ENCODE measurements at regions not wholly inside any gene's neighbourhood (a gene's known extent, or its start where the extent isn't known, plus 50 kb on each side); places are given as distances from the start of the nearest gene placed in this dataset.

GRCh38 chr1:67991546-67991945, 58.9 kb downstream of the DIRAS3 start:
- Mint-ChIP-seq H3K4me3 (no peak overlapping the region), H3K36me3 (ENCODE audit: low read depth) (no peaks in the 10 kb centered on the region), H3K27me3 (ENCODE audit: low read depth) (no peaks in the 10 kb centered on the region), H3K27ac (no peak overlapping the region), H3K9me3 (ENCODE audit: insufficient read depth) (peaks cover 5% of the 10 kb centered on the region), H3K4me1 (ENCODE audit: low read depth) (no peaks in the 10 kb centered on the region)
- ATAC-seq (no peak), DNase-seq (no peak)
- CTCF ChIA-PET: no interaction called here
- POLR2A ChIA-PET: no interaction called here

GRCh38 chr1:67988066-67988465, 62.4 kb downstream of the DIRAS3 start:
- Mint-ChIP-seq H3K27ac (no peak overlapping the region), H3K4me1 (ENCODE audit: low read depth) (no peaks in the 10 kb centered on the region), H3K9me3 (ENCODE audit: insufficient read depth) (no peaks in the 10 kb centered on the region), H3K36me3 (ENCODE audit: low read depth) (no peaks in the 10 kb centered on the region), H3K27me3 (ENCODE audit: low read depth) (no peaks in the 10 kb centered on the region), H3K4me3 (no peak overlapping the region)
- ATAC-seq (no peak), DNase-seq (no peak)
- ChIA-PET CTCF (no interaction called here), POLR2A (no interaction called here)

- ChIA-PET CTCF (no interaction called here), POLR2A (no interaction called here)
- H3K27ac Mint-ChIP-seq: no peak overlapping the region
- no peaks in the 10 kb centered on the region for H3K36me3 Mint-ChIP-seq (ENCODE audit: low read depth)
- DNase-seq (no peak), ATAC-seq (no peak)
- H3K4me3 Mint-ChIP-seq: no peak overlapping the region
- H3K4me1 Mint-ChIP-seq (ENCODE audit: low read depth): no peaks in the 10 kb centered on the region
- no peaks in the 10 kb centered on the region for H3K9me3 Mint-ChIP-seq (ENCODE audit: insufficient read depth)
- no peaks in the 10 kb centered on the region for H3K27me3 Mint-ChIP-seq (ENCODE audit: low read depth)
Observed at GRCh38 chr1:67987046-67987799, 63.2 kb downstream of the DIRAS3 start.

- CTCF ChIA-PET: no interaction called here
- no peaks in the 10 kb centered on the region for H3K9me3 Mint-ChIP-seq (ENCODE audit: insufficient read depth)
- POLR2A ChIA-PET: interaction anchor here (1.1 kb wide), 1 partner anchor 14 kb away, joined by 3 read pairs; no protein-coding TSS in a partner anchor
- H3K4me1 Mint-ChIP-seq (ENCODE audit: low read depth): no peaks in the 10 kb centered on the region
- H3K36me3 Mint-ChIP-seq (ENCODE audit: low read depth): no peaks in the 10 kb centered on the region
- H3K27ac Mint-ChIP-seq: no peak overlapping the region
- ATAC-seq: no peak
- no peak overlapping the region for H3K4me3 Mint-ChIP-seq
- no peak for DNase-seq
- no peaks in the 10 kb centered on the region for H3K27me3 Mint-ChIP-seq (ENCODE audit: low read depth)
Observed at GRCh38 chr1:67983867-67984266, 66.6 kb downstream of the DIRAS3 start.

GRCh38 chr1:67980028-67980427, 70.4 kb downstream of the DIRAS3 start:
- Mint-ChIP-seq H3K4me1 (ENCODE audit: low read depth) (no peaks in the 10 kb centered on the region), H3K27me3 (ENCODE audit: low read depth) (no peaks in the 10 kb centered on the region), H3K4me3 (no peak overlapping the region), H3K36me3 (ENCODE audit: low read depth) (no peaks in the 10 kb centered on the region), H3K27ac (no peak overlapping the region), H3K9me3 (ENCODE audit: insufficient read depth) (no peaks in the 10 kb centered on the region)
- ChIA-PET CTCF (no interaction called here), POLR2A (no interaction called here)
- no peak for DNase-seq
- ATAC-seq: no peak

- Mint-ChIP-seq H3K4me1 (ENCODE audit: low read depth) (no peaks in the 10 kb centered on the region), H3K27ac (no peak overlapping the region), H3K36me3 (ENCODE audit: low read depth) (no peaks in the 10 kb centered on the region), H3K27me3 (ENCODE audit: low read depth) (no peaks in the 10 kb centered on the region), H3K9me3 (ENCODE audit: insufficient read depth) (no peaks in the 10 kb centered on the region), H3K4me3 (no peak overlapping the region)
- ChIA-PET CTCF (no interaction called here), POLR2A (no interaction called here)
- no peak for ATAC-seq
- DNase-seq: no peak
Observed at GRCh38 chr1:67979532-67979931, 70.9 kb downstream of the DIRAS3 start.

- Mint-ChIP-seq H3K4me3 (no peak overlapping the region), H3K36me3 (ENCODE audit: low read depth) (no peaks in the 10 kb centered on the region), H3K4me1 (ENCODE audit: low read depth) (no peaks in the 10 kb centered on the region), H3K27me3 (ENCODE audit: low read depth) (no peaks in the 10 kb centered on the region), H3K27ac (no peak overlapping the region), H3K9me3 (ENCODE audit: insufficient read depth) (no peaks in the 10 kb centered on the region)
- no peak for DNase-seq
- no peak for ATAC-seq
- CTCF ChIA-PET: no interaction called here
- POLR2A ChIA-PET: no interaction called here
Observed at GRCh38 chr1:67978890-67979516, 71.4 kb downstream of the DIRAS3 start.

GRCh38 chr1:67977756-67978155, 72.7 kb downstream of the DIRAS3 start:
- ChIA-PET POLR2A (no interaction called here), CTCF (no interaction called here)
- Mint-ChIP-seq H3K27me3 (ENCODE audit: low read depth) (no peaks in the 10 kb centered on the region), H3K36me3 (ENCODE audit: low read depth) (no peaks in the 10 kb centered on the region), H3K4me3 (no peak overlapping the region), H3K4me1 (ENCODE audit: low read depth) (no peaks in the 10 kb centered on the region), H3K9me3 (ENCODE audit: insufficient read depth) (no peaks in the 10 kb centered on the region), H3K27ac (no peak overlapping the region)
- DNase-seq: no peak
- no peak for ATAC-seq

- H3K27ac Mint-ChIP-seq: no peak overlapping the region
- H3K27me3 Mint-ChIP-seq (ENCODE audit: low read depth): no peaks in the 10 kb centered on the region
- DNase-seq: no peak
- H3K9me3 Mint-ChIP-seq (ENCODE audit: insufficient read depth): no peaks in the 10 kb centered on the region
- POLR2A ChIA-PET: no interaction called here
- CTCF ChIA-PET: no interaction called here
- ATAC-seq: no peak
- H3K4me3 Mint-ChIP-seq: no peak overlapping the region
- H3K4me1 Mint-ChIP-seq (ENCODE audit: low read depth): no peaks in the 10 kb centered on the region
- H3K36me3 Mint-ChIP-seq (ENCODE audit: low read depth): no peaks in the 10 kb centered on the region
Observed at GRCh38 chr1:67973051-67973450, 77.4 kb downstream of the DIRAS3 start.

GRCh38 chr1:67970088-67970487, 80.3 kb downstream of the DIRAS3 start:
- ATAC-seq (no peak), DNase-seq (no peak)
- Mint-ChIP-seq H3K4me1 (ENCODE audit: low read depth) (no peaks in the 10 kb centered on the region), H3K9me3 (ENCODE audit: insufficient read depth) (no peaks in the 10 kb centered on the region), H3K27ac (no peak overlapping the region), H3K36me3 (ENCODE audit: low read depth) (no peaks in the 10 kb centered on the region), H3K4me3 (no peak overlapping the region), H3K27me3 (ENCODE audit: low read depth) (no peaks in the 10 kb centered on the region)
- ChIA-PET CTCF (interaction anchor here (0.7 kb wide), 1 partner anchor 109 kb away, joined by 3 read pairs; no protein-coding TSS in a partner anchor), POLR2A (no interaction called here)

GRCh38 chr1:67969446-67969845, 81.0 kb downstream of the DIRAS3 start:
- CTCF ChIA-PET: interaction anchor here (0.7 kb wide), 1 partner anchor 109 kb away, joined by 3 read pairs; no protein-coding TSS in a partner anchor
- no peak overlapping the region for H3K4me3 Mint-ChIP-seq
- H3K4me1 Mint-ChIP-seq (ENCODE audit: low read depth): no peaks in the 10 kb centered on the region
- DNase-seq (no peak), ATAC-seq (no peak)
- H3K27me3 Mint-ChIP-seq (ENCODE audit: low read depth): no peaks in the 10 kb centered on the region
- POLR2A ChIA-PET: no interaction called here
- no peak overlapping the region for H3K27ac Mint-ChIP-seq
- no peaks in the 10 kb centered on the region for H3K36me3 Mint-ChIP-seq (ENCODE audit: low read depth)
- H3K9me3 Mint-ChIP-seq (ENCODE audit: insufficient read depth): no peaks in the 10 kb centered on the region

GRCh38 chr1:67966666-67967009, 83.8 kb downstream of the DIRAS3 start:
- ChIA-PET CTCF (no interaction called here), POLR2A (no interaction called here)
- no peak overlapping the region for H3K4me3 Mint-ChIP-seq
- DNase-seq (no peak), ATAC-seq (no peak)
- H3K9me3 Mint-ChIP-seq (ENCODE audit: insufficient read depth): no peaks in the 10 kb centered on the region
- no peaks in the 10 kb centered on the region for H3K4me1 Mint-ChIP-seq (ENCODE audit: low read depth)
- no peak overlapping the region for H3K27ac Mint-ChIP-seq
- H3K36me3 Mint-ChIP-seq (ENCODE audit: low read depth): no peaks in the 10 kb centered on the region
- H3K27me3 Mint-ChIP-seq (ENCODE audit: low read depth): no peaks in the 10 kb centered on the region
